Peyer's patch (tissue), 4 donors: ENCODE measurements at regions not wholly inside any gene's neighbourhood (a gene's known extent, or its start where the extent isn't known, plus 50 kb on each side); places are given as distances from the start of the nearest gene placed in this dataset.

ENCODE experiments used
- DNase-seq, 3 donors: peaks; one replicate each; pipeline ENCODE4 v3.0.0-alpha.2; 2017 to 2019
- H3K27ac ChIP-seq, 4 donors: fragments of 200-600 bp; sonication (generic); one replicate each; pipeline ENCODE4 v1.5.1; 2016 to 2019
- H3K27me3 ChIP-seq, 2 donors: fragments of 200-600 bp; sonication (generic); one replicate each; pipeline ENCODE4 v1.5.1; 2019
- H3K36me3 ChIP-seq, 3 donors: fragments of 200-600 bp; sonication (generic); one replicate each; pipeline ENCODE4 v1.5.1; 2016 to 2019
- H3K4me1 ChIP-seq, 4 donors: fragments of 200-600 bp; sonication (generic); one replicate each; pipeline ENCODE4 v1.5.1; 2016 to 2019
- H3K4me3 ChIP-seq, 4 donors: fragments of 200-600 bp; sonication (generic); 1 replicate in 3 of 4; 2 replicates in 1 of 4; pipeline ENCODE4 v1.5.1; 2016 to 2019; ENCODE audit warnings: mild to moderate bottlenecking in 1 of 4
- H3K9me3 ChIP-seq, 4 donors: fragments of 200-600 bp; sonication (generic); one replicate each; pipeline ENCODE4 v1.5.1; 2016 to 2019; ENCODE audit warnings: mild to moderate bottlenecking in 1 of 4
- POLR2A ChIP-seq, 2 donors: fragments of 450-650 bp; IDR thresholded peaks; one replicate each; pipeline ENCODE4 v1.5.1; 2017; ENCODE audit warnings: antibody characterized with exemption in 2 of 2, mild to moderate bottlenecking in 2 of 2, moderate library complexity in 2 of 2
- TF ChIP-seq, protein P1 (sequence below), 6 experiments: fragments of 450-650 bp in 4 of 6; fragments of 200-600 bp in 2 of 6; sonication (generic) in 1 of 6; IDR thresholded peaks; one replicate each; pipeline ENCODE4 v1.5.1; 2017 to 2019; ENCODE audit warnings: antibody characterized with exemption in 6 of 6, mild to moderate bottlenecking in 3 of 6, moderate library complexity in 1 of 6

DNA sequence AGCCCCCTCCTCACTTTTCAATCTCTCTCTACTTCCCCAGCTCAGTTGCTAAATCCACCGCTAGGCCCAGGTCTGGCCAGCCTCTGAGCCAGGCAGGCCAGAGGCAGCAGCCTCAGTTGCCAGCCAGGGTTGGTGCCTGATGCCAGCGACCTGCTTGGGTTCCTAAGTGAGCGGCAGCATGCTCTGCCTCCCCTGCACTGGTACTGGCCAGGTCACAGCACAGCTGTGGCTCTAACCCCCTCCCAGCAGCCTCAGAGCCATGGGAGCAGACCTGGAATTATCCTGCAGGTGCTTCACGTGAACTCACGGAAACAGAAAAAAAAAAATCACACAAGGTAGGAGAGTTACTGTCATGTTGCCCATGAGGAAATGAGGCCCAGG lies 82.5 kb upstream of the ATF3 start:
- Histone ChIP-seq H3K36me3 (no peaks in the 10 kb centered on the region), H3K4me1 (no peaks in the 10 kb centered on the region), H3K4me3 (no peak overlapping the region), H3K9me3 (no peaks in the 10 kb centered on the region), H3K27me3 (no peaks in the 10 kb centered on the region), H3K27ac (no peak overlapping the region)
- no peak for TF ChIP-seq POLR2A (IDR thresholded peaks at IDR 0.05)
- TF ChIP-seq, protein P1, sequence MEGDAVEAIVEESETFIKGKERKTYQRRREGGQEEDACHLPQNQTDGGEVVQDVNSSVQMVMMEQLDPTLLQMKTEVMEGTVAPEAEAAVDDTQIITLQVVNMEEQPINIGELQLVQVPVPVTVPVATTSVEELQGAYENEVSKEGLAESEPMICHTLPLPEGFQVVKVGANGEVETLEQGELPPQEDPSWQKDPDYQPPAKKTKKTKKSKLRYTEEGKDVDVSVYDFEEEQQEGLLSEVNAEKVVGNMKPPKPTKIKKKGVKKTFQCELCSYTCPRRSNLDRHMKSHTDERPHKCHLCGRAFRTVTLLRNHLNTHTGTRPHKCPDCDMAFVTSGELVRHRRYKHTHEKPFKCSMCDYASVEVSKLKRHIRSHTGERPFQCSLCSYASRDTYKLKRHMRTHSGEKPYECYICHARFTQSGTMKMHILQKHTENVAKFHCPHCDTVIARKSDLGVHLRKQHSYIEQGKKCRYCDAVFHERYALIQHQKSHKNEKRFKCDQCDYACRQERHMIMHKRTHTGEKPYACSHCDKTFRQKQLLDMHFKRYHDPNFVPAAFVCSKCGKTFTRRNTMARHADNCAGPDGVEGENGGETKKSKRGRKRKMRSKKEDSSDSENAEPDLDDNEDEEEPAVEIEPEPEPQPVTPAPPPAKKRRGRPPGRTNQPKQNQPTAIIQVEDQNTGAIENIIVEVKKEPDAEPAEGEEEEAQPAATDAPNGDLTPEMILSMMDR (IDR thresholded peaks at IDR 0.05) = no peak
- DNase-seq = no peak

DNA sequence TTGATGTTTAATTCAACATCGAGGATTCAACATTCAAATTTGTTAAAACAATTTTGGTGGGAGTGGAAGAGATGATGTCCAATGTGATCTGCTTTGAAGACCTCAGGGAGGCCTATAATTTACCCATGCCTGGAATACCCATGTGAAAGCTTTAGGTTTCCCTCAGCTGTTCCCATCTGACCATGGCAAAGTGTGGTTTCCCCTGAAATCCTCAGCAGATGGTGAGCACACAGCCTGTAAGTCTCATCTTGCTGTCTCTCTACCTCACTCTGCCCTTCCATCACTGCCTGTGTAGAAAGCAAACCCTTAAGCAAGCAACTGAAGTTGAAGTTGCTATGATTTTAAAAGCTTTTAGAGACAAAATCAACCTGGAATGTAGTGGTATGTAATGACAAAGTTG lies 80.1 kb upstream of the ATF3 start:
- no peaks in the 10 kb centered on the region for H3K9me3 ChIP-seq
- no peaks in the 10 kb centered on the region for H3K36me3 ChIP-seq
- H3K27ac ChIP-seq = no peak overlapping the region
- no peaks in the 10 kb centered on the region for H3K4me1 ChIP-seq
- no peak for DNase-seq
- no peaks in the 10 kb centered on the region for H3K27me3 ChIP-seq
- H3K4me3 ChIP-seq = no peak overlapping the region
- TF ChIP-seq, protein P1 (IDR thresholded peaks at IDR 0.05) = no peak
- no peak for TF ChIP-seq POLR2A (IDR thresholded peaks at IDR 0.05)

DNA sequence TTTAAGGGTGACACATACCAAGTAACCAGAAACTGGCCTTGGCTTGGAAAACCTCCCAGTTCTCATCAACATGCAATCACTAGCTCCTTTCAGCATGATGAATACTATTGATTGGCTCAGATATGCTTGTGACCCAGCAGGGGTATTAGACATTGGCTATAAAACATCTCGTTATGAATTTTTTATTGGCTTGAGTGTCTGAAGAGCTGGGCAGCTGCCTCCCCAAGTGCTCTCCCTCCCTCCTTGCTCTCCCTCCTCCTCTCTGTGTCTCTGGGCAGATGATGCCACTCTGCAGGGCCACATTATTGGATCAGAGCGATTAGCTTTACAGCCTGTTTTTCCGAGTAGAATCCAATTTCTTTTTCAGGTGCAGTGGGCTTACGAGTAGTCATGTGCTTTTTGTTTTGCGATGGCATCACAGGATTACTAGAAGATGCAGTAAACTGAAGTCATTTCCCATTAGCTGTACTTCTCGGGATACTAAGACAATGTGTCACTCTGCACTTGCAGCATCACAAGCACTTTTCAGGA lies 79.3 kb upstream of the ATF3 start:
- no peak overlapping the region for H3K27ac ChIP-seq
- H3K4me1 ChIP-seq = no peaks in the 10 kb centered on the region
- H3K36me3 ChIP-seq = no peaks in the 10 kb centered on the region
- H3K9me3 ChIP-seq = no peaks in the 10 kb centered on the region
- H3K27me3 ChIP-seq = no peaks in the 10 kb centered on the region
- TF ChIP-seq POLR2A (IDR thresholded peaks at IDR 0.05) = no peak
- TF ChIP-seq, protein P1 (IDR thresholded peaks at IDR 0.05) = no peak
- DNase-seq = no peak
- H3K4me3 ChIP-seq = no peak overlapping the region

DNA sequence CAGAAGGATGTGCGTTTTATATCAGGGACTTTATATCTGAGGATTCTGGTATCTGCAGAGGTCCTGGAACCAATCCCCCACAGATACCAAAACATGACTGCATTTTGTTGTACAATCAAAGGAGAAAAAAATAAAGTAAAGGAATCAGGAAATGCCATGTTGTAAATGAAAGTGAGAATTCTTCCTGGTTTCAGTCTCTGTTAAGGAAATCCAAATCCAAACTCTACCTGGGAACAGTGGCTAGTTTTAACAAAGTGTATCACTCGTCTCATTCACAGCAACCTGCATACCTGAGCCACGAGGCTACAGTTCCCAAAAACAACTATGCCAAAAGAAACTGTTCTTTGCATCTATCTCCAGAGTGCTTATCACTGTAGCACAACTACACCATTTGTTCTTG lies 77.3 kb upstream of the ATF3 start:
- H3K4me1 ChIP-seq = no peaks in the 10 kb centered on the region
- H3K4me3 ChIP-seq = no peak overlapping the region
- H3K36me3 ChIP-seq = no peaks in the 10 kb centered on the region
- no peak for DNase-seq
- H3K27ac ChIP-seq = no peak overlapping the region
- H3K9me3 ChIP-seq = no peaks in the 10 kb centered on the region
- TF ChIP-seq, protein P1 (IDR thresholded peaks at IDR 0.05) = no peak
- no peak for TF ChIP-seq POLR2A (IDR thresholded peaks at IDR 0.05)
- H3K27me3 ChIP-seq = no peaks in the 10 kb centered on the region

DNA sequence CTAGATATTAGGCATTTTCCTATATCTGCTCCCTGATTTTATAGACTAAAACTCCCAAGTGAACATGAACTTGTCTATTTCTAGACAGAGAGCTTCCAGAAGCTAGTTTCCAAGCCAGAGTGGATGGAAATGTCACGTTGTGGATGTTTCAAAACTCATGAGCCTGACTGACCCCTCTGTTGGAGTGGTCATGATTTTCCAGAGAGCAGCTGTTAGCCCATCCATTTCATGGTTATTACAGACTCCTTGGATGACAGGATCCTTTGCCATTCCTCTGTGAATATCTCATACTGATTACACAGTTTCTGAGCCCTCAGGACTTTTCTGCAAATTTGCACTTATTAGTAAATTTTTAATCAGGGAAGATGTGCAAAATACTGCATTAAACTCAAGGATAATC lies 76.8 kb upstream of the ATF3 start:
- Histone ChIP-seq H3K27me3 (no peaks in the 10 kb centered on the region), H3K4me3 (no peak overlapping the region), H3K36me3 (no peaks in the 10 kb centered on the region), H3K4me1 (no peaks in the 10 kb centered on the region), H3K27ac (no peak overlapping the region), H3K9me3 (no peaks in the 10 kb centered on the region)
- DNase-seq = no peak
- TF ChIP-seq, protein P1 (IDR thresholded peaks at IDR 0.05) = no peak
- no peak for TF ChIP-seq POLR2A (IDR thresholded peaks at IDR 0.05)
